ENCODE measurements at regions not wholly inside any gene's neighbourhood (a gene's known extent, or its start where the extent isn't known, plus 50 kb on each side); places are given as distances from the start of the nearest gene placed in this dataset.

- Histone ChIP-seq H3K27ac (no peak overlapping the region), H3K36me3 (no peaks in the 10 kb centered on the region), H3K4me3 (no peak overlapping the region), H3K27me3 (replicated peaks; ENCODE audit: insufficient read depth) (no peaks in the 10 kb centered on the region), H3K9me3 (no peaks in the 10 kb centered on the region), H3K4me1 (ENCODE audit: control insufficient read depth in 1 of 2, low read depth in 2 of 2) (no peaks in the 10 kb centered on the region)
- TF ChIP-seq CTCF (IDR thresholded peaks at IDR 0.05), result no peak
- no peak for ATAC-seq (ENCODE audit: insufficient number of reproducible peaks, low FRiP score, low read depth)
- DNase-seq (ENCODE audit: low spot score), result no peak
Measured at GRCh38 chr18:38635709-38636430, 1070.3 kb upstream of the CELF4 start.

GRCh38 chr18:38634117-38634516 is 1068.5 kb upstream of the CELF4 start:
- no peaks in the 10 kb centered on the region for H3K27me3 ChIP-seq (replicated peaks; ENCODE audit: insufficient read depth)
- no peaks in the 10 kb centered on the region for H3K36me3 ChIP-seq
- H3K4me3 ChIP-seq, result no peak overlapping the region
- no peaks in the 10 kb centered on the region for H3K4me1 ChIP-seq (ENCODE audit: control insufficient read depth in 1 of 2, low read depth in 2 of 2)
- DNase-seq (ENCODE audit: low spot score), result no peak
- H3K27ac ChIP-seq, result no peak overlapping the region
- no peak for TF ChIP-seq CTCF (IDR thresholded peaks at IDR 0.05)
- no peak for ATAC-seq (ENCODE audit: insufficient number of reproducible peaks, low FRiP score, low read depth)
- H3K9me3 ChIP-seq, result no peaks in the 10 kb centered on the region

- no peak for DNase-seq (ENCODE audit: low spot score)
- H3K4me1 ChIP-seq (ENCODE audit: control insufficient read depth in 1 of 2, low read depth in 2 of 2), result no peaks in the 10 kb centered on the region
- no peaks in the 10 kb centered on the region for H3K27me3 ChIP-seq (replicated peaks; ENCODE audit: insufficient read depth)
- no peak overlapping the region for H3K4me3 ChIP-seq
- no peaks in the 10 kb centered on the region for H3K36me3 ChIP-seq
- H3K27ac ChIP-seq, result no peak overlapping the region
- ATAC-seq (ENCODE audit: insufficient number of reproducible peaks, low FRiP score, low read depth), result no peak
- H3K9me3 ChIP-seq, result no peaks in the 10 kb centered on the region
- TF ChIP-seq CTCF (IDR thresholded peaks at IDR 0.05), result no peak
Measured at GRCh38 chr18:38633333-38633732, 1067.7 kb upstream of the CELF4 start.

- Histone ChIP-seq H3K4me3 (no peak overlapping the region), H3K27me3 (replicated peaks; ENCODE audit: insufficient read depth) (no peaks in the 10 kb centered on the region), H3K9me3 (no peaks in the 10 kb centered on the region), H3K27ac (no peak overlapping the region), H3K36me3 (no peaks in the 10 kb centered on the region), H3K4me1 (ENCODE audit: control insufficient read depth in 1 of 2, low read depth in 2 of 2) (no peaks in the 10 kb centered on the region)
- TF ChIP-seq CTCF (IDR thresholded peaks at IDR 0.05), result no peak
- DNase-seq (ENCODE audit: low spot score) (no peak), ATAC-seq (ENCODE audit: insufficient number of reproducible peaks, low FRiP score, low read depth) (no peak)
Measured at GRCh38 chr18:38619129-38619528, 1053.5 kb upstream of the CELF4 start.

- no peaks in the 10 kb centered on the region for H3K9me3 ChIP-seq
- no peaks in the 10 kb centered on the region for H3K27me3 ChIP-seq (replicated peaks; ENCODE audit: insufficient read depth)
- no peaks in the 10 kb centered on the region for H3K4me1 ChIP-seq (ENCODE audit: control insufficient read depth in 1 of 2, low read depth in 2 of 2)
- no peaks in the 10 kb centered on the region for H3K36me3 ChIP-seq
- TF ChIP-seq CTCF (IDR thresholded peaks at IDR 0.05), result no peak
- no peak overlapping the region for H3K27ac ChIP-seq
- no peak overlapping the region for H3K4me3 ChIP-seq
- ATAC-seq (ENCODE audit: insufficient number of reproducible peaks, low FRiP score, low read depth), result no peak
- DNase-seq (ENCODE audit: low spot score), result no peak
Measured at GRCh38 chr18:38616306-38616705, 1050.7 kb upstream of the CELF4 start.
